Panc1 (cell line): ENCODE measurements at regions not wholly inside any gene's neighbourhood (a gene's known extent, or its start where the extent isn't known, plus 50 kb on each side); places are given as distances from the start of the nearest gene placed in this dataset.

Experiments used
- CTCF ChIP-seq: fragments of 450-650 bp; IDR thresholded peaks from 2 replicates; pipeline ENCODE4 v1.5.1; 2017; ENCODE audit warnings: mild to moderate bottlenecking
- POLR2AphosphoS5 ChIP-seq: IDR thresholded peaks from 2 replicates; pipeline ENCODE4 v1.6.1; 2012; ENCODE audit warnings: mild to moderate bottlenecking, low read depth, low read length, moderate library complexity

DNA sequence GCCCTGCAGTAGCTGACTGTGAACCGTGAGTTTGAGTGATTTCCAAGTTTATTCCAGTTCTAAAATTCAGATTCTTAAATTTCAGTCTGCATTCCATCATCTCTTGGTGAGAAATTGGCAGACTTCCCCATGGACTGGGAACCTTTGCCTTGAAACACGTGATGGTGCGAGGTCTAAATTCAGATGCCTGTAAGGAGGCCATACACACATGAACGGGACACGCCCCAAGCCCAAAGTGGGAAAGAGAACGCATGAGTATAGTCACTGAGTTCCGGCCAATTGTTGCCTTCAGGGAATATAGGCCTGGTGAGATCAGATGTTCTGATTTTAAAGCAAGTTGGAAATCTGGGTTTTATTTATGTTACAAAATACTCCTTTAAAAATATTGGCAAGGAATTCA lies 1084.4 kb upstream of the WWC1 start:
- TF ChIP-seq POLR2AphosphoS5, result no peak
- no peak for TF ChIP-seq CTCF
